ENCODE measurements at regions not wholly inside any gene's neighbourhood (a gene's known extent, or its start where the extent isn't known, plus 50 kb on each side); places are given as distances from the start of the nearest gene placed in this dataset.

- TF ChIP-seq CTCF (conservative IDR thresholded peaks at IDR 0.05; ENCODE audit: low read depth, low read length) = no peak
- TF ChIP-seq EZH2 (IDR thresholded peaks at IDR 0.05; ENCODE audit: borderline replicate concordance, low read depth, low read length, poor library complexity, severe bottlenecking) = no peak
Measured at GRCh38 chr1:88175631-88176226, 508.3 kb upstream of the PKN2 start.

Data from A673 (cell line).